HEK293 (cell line): ENCODE measurements at regions not wholly inside any gene's neighbourhood (a gene's known extent, or its start where the extent isn't known, plus 50 kb on each side); places are given as distances from the start of the nearest gene placed in this dataset.

Experiments
- CTCF ChIA-PET: fragments of 350-600 bp; formaldehyde crosslinking; extraction: SDS; loops from one replicate; lab custom pipeline; 2021; ENCODE audit warnings: antibody characterized with exemption; lab: Yijun Ruan, JAX
- POLR2A ChIA-PET: fragments of 300-600 bp; formaldehyde crosslinking; extraction: SDS; loops from one replicate; lab custom pipeline; 2020; ENCODE audit warnings: antibody characterized with exemption, inconsistent platforms; lab: Yijun Ruan, JAX
- H3K27ac ChIP-seq: fragments of 200-500 bp; sonication (Bioruptor generic); 2 replicates; pipeline ENCODE4 v1.5.1; 2014; ENCODE audit warnings: low read depth, low read length, control low read depth, inconsistent platforms; ENCODE audit errors: extremely low read depth
- H3K36me3 ChIP-seq, 2 experiments: fragments of 200-500 bp in 1 of 2; sonication (Bioruptor generic) in 1 of 2; 1 replicate in 1 of 2; 2 replicates in 1 of 2; pipeline ENCODE4 v1.5.1; 2014 to 2017; ENCODE audit warnings: inconsistent platforms in 2 of 2, low read length in 2 of 2; ENCODE audit not compliant: control insufficient read depth in 2 of 2, insufficient read depth in 1 of 2
- H3K4me1 ChIP-seq: fragments of 200-500 bp; sonication (Bioruptor generic); 2 replicates; pipeline ENCODE4 v1.5.1; 2014; ENCODE audit warnings: mild to moderate bottlenecking, low read length, inconsistent platforms; ENCODE audit not compliant: control insufficient read depth, insufficient read depth
- H3K4me3 ChIP-seq: 2 replicates; pipeline ENCODE4 v1.5.1; 2011; ENCODE audit warnings: low read depth, mild to moderate bottlenecking, control low read depth, low read length, moderate library complexity
- H3K9me3 ChIP-seq: fragments of 200-500 bp; sonication (Bioruptor generic); 2 replicates; pipeline ENCODE4 v1.5.1; 2014; ENCODE audit warnings: low read depth, low read length, inconsistent platforms; ENCODE audit not compliant: control insufficient read depth, insufficient read depth
- KLF1 ChIP-seq: fragments of 450-650 bp; formaldehyde crosslinking; IDR thresholded peaks from 2 replicates; pipeline ENCODE4 v1.5.1; 2016; ENCODE audit warnings: missing biosample characterization, missing genetic modification characterization
- KLF8 ChIP-seq: fragments of 450-650 bp; formaldehyde crosslinking; IDR thresholded peaks from 2 replicates; pipeline ENCODE4 v1.5.1; 2016; ENCODE audit warnings: missing biosample characterization, missing genetic modification characterization
- PRDM1 ChIP-seq: fragments of 450-650 bp; formaldehyde crosslinking; IDR thresholded peaks from 2 replicates; pipeline ENCODE4; 2016; ENCODE audit warnings: missing biosample characterization, missing genetic modification characterization
- SP3 ChIP-seq: fragments of 450-650 bp; formaldehyde crosslinking; IDR thresholded peaks from 2 replicates; pipeline ENCODE4 v1.5.1; 2016; ENCODE audit warnings: missing biosample characterization, missing genetic modification characterization
- TRIM28 ChIP-seq: IDR thresholded peaks from 2 replicates; pipeline ENCODE4 v1.6.1; 2011; ENCODE audit warnings: low read length, control low read depth, borderline replicate concordance
- ZBTB20 ChIP-seq: fragments of 450-650 bp; formaldehyde crosslinking; IDR thresholded peaks from 2 replicates; pipeline ENCODE4 v1.5.1; 2016; ENCODE audit warnings: missing biosample characterization, missing genetic modification characterization
- ZFHX2 ChIP-seq: fragments of 450-650 bp; formaldehyde crosslinking; conservative IDR thresholded peaks from 2 replicates; pipeline ENCODE4 v1.5.1; 2016; ENCODE audit warnings: missing biosample characterization, missing genetic modification characterization
- ZNF140 ChIP-seq: fragments of 450-650 bp; formaldehyde crosslinking; IDR thresholded peaks from 2 replicates; pipeline ENCODE4 v1.5.1; 2016; ENCODE audit warnings: missing biosample characterization, missing genetic modification characterization
- ZNF18 ChIP-seq: fragments of 450-650 bp; formaldehyde crosslinking; IDR thresholded peaks from 2 replicates; pipeline ENCODE4 v1.5.1; 2016; ENCODE audit warnings: missing biosample characterization, missing genetic modification characterization
- ZNF341 ChIP-seq: fragments of 450-650 bp; formaldehyde crosslinking; IDR thresholded peaks from 2 replicates; pipeline ENCODE4; 2016; ENCODE audit warnings: low read depth, missing biosample characterization, missing genetic modification characterization
- ZNF366 ChIP-seq: fragments of 450-650 bp; formaldehyde crosslinking; conservative IDR thresholded peaks from 2 replicates; pipeline ENCODE4 v1.5.1; 2016; ENCODE audit warnings: missing biosample characterization, missing genetic modification characterization
- ZNF394 ChIP-seq: fragments of 450-650 bp; formaldehyde crosslinking; IDR thresholded peaks from 2 replicates; pipeline ENCODE4 v1.5.1; 2016; ENCODE audit warnings: missing biosample characterization, missing genetic modification characterization, mild to moderate bottlenecking, moderate library complexity, borderline replicate concordance
- ZNF48 ChIP-seq: fragments of 450-650 bp; formaldehyde crosslinking; IDR thresholded peaks from 2 replicates; pipeline ENCODE4 v1.5.1; 2016; ENCODE audit warnings: missing biosample characterization, missing genetic modification characterization
- ZNF518A ChIP-seq: fragments of 450-650 bp; formaldehyde crosslinking; conservative IDR thresholded peaks from 2 replicates; pipeline ENCODE4 v1.5.1; 2016; ENCODE audit warnings: low read depth, missing biosample characterization, missing genetic modification characterization
- ZNF600 ChIP-seq: fragments of 450-650 bp; formaldehyde crosslinking; IDR thresholded peaks from 2 replicates; pipeline ENCODE4 v1.5.1; 2016; ENCODE audit warnings: missing biosample characterization, missing genetic modification characterization
- ZNF623 ChIP-seq: fragments of 450-650 bp; formaldehyde crosslinking; IDR thresholded peaks from 2 replicates; pipeline ENCODE4 v1.5.1; 2016; ENCODE audit warnings: missing biosample characterization, missing genetic modification characterization
- ZNF670 ChIP-seq: fragments of 450-650 bp; formaldehyde crosslinking; IDR thresholded peaks from 2 replicates; pipeline ENCODE4 v1.5.1; 2016; ENCODE audit warnings: missing biosample characterization, missing genetic modification characterization, low read depth
- TF ChIP-seq, protein P1 (sequence below): fragments of 450-650 bp; formaldehyde crosslinking; IDR thresholded peaks from 2 replicates; pipeline ENCODE4 v1.5.1; 2017; ENCODE audit warnings: missing biosample characterization, missing genetic modification characterization
- TF ChIP-seq, protein P2 (sequence below): fragments of 450-650 bp; IDR thresholded peaks from 2 replicates; pipeline ENCODE4 v1.5.1; 2018; ENCODE audit warnings: missing biosample characterization, missing genetic modification characterization
- TF ChIP-seq, protein P3 (sequence below): fragments of 450-650 bp; formaldehyde crosslinking; IDR thresholded peaks from 2 replicates; pipeline ENCODE4 v1.5.1; 2017; ENCODE audit warnings: missing biosample characterization, missing genetic modification characterization

DNA sequence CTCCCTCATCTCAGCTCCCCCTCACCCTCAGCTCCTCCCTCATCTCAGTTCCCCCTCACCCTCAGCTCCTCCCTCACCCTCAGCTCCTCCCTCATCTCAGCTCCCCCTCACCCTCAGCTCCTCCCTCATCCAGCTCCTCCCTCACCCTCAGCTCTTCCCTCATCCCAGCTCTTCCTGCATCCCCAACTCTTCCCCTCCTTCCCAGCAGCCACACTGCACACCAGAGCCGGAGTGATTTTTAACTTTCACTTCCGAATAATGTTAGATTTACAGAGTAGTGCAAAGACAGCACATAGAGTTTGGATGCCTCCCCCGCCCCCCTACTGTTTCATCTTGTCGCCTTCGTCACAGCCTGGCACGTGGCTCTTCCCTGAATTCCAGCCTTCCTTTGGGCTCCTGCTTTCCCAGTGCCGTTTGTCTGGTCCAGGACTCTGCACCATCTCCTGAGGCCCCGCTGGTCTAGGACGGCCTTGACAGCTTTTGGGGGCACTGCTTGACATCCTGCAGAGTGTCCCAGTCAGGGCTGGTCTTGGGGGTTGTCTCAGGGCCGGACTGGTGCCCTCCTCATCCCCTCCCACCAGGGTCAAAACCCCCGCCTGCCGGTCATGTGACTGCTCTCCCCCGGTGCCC, 110.2 kb downstream of the FAM53A start:
- Histone ChIP-seq H3K9me3 (no peaks in the 10 kb centered on the region), H3K4me1 (0 out of 2 replicates have a peak, but pooled peaks cover 2% of the 10 kb centered on the region), H3K27ac (no peak overlapping the region), H3K4me3 (no peak overlapping the region), H3K36me3 (no peaks in the 10 kb centered on the region)
- POLR2A ChIA-PET = no interaction called here
- CTCF ChIA-PET = interaction anchor here (1.1 kb wide), 1 partner anchor 25 kb away, joined by 5 read pairs; no protein-coding TSS in a partner anchor
- no peak for TF ChIP-seq ZNF140 (tag by site-specific recombination)
- peak; percentile 65 for TF ChIP-seq ZNF341

- Histone ChIP-seq H3K9me3 (no peaks in the 10 kb centered on the region), H3K4me3 (no peak overlapping the region), H3K27ac (no peak overlapping the region), H3K4me1 (0 out of 2 replicates have a peak, but pooled peaks cover 2% of the 10 kb centered on the region), H3K36me3 (no peaks in the 10 kb centered on the region)
- ChIA-PET CTCF (interaction anchor here (0.6 to 1.1 kb wide), 2 partner anchors 8 to 24 kb away, joined by 3 to 5 read pairs; no protein-coding TSS in a partner anchor), POLR2A (no interaction called here)
- TF ChIP-seq PRDM1 (tag by site-specific recombination) = peak; percentile 100
- TF ChIP-seq, protein P1, sequence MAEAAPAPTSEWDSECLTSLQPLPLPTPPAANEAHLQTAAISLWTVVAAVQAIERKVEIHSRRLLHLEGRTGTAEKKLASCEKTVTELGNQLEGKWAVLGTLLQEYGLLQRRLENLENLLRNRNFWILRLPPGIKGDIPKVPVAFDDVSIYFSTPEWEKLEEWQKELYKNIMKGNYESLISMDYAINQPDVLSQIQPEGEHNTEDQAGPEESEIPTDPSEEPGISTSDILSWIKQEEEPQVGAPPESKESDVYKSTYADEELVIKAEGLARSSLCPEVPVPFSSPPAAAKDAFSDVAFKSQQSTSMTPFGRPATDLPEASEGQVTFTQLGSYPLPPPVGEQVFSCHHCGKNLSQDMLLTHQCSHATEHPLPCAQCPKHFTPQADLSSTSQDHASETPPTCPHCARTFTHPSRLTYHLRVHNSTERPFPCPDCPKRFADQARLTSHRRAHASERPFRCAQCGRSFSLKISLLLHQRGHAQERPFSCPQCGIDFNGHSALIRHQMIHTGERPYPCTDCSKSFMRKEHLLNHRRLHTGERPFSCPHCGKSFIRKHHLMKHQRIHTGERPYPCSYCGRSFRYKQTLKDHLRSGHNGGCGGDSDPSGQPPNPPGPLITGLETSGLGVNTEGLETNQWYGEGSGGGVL = 0 out of 2 replicates have a peak, but pooled peaks have one; percentile 55
- TF ChIP-seq ZNF670 (tag by site-specific recombination) = no peak
- TF ChIP-seq, protein P2, sequence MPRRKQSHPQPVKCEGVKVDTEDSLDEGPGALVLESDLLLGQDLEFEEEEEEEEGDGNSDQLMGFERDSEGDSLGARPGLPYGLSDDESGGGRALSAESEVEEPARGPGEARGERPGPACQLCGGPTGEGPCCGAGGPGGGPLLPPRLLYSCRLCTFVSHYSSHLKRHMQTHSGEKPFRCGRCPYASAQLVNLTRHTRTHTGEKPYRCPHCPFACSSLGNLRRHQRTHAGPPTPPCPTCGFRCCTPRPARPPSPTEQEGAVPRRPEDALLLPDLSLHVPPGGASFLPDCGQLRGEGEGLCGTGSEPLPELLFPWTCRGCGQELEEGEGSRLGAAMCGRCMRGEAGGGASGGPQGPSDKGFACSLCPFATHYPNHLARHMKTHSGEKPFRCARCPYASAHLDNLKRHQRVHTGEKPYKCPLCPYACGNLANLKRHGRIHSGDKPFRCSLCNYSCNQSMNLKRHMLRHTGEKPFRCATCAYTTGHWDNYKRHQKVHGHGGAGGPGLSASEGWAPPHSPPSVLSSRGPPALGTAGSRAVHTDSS (tag by site-specific recombination) = no peak
- peak; percentile 100 for TF ChIP-seq ZNF394 (tag by site-specific recombination)
- TF ChIP-seq TRIM28 = no peak
- peak; percentile 65; the same call in 1 of the 2 replicates for TF ChIP-seq ZNF366 (tag by site-specific recombination)
- TF ChIP-seq ZNF18 (tag by site-specific recombination) = peak; percentile 99
- 0 out of 2 replicates have a peak, but pooled peaks have one; percentile 9 for TF ChIP-seq SP3 (tag by site-specific recombination)
- TF ChIP-seq ZNF518A (tag by site-specific recombination) = no peak
- no peak for TF ChIP-seq ZNF623 (tag by site-specific recombination)
- TF ChIP-seq, protein P3, sequence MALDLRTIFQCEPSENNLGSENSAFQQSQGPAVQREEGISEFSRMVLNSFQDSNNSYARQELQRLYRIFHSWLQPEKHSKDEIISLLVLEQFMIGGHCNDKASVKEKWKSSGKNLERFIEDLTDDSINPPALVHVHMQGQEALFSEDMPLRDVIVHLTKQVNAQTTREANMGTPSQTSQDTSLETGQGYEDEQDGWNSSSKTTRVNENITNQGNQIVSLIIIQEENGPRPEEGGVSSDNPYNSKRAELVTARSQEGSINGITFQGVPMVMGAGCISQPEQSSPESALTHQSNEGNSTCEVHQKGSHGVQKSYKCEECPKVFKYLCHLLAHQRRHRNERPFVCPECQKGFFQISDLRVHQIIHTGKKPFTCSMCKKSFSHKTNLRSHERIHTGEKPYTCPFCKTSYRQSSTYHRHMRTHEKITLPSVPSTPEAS (tag by site-specific recombination) = peak; percentile 64
- no peak; the same call in 1 of the 2 replicates for TF ChIP-seq ZBTB20 (tag by site-specific recombination)
- TF ChIP-seq KLF1 (tag by site-specific recombination) = 0 out of 2 replicates have a peak, but pooled peaks have one; percentile 24
- TF ChIP-seq KLF8 = peak; percentile 29; the same call in 1 of the 2 replicates
- TF ChIP-seq ZNF48 (tag by site-specific recombination) = no peak
- peak; percentile 73 for TF ChIP-seq ZFHX2 (tag by site-specific recombination)
- TF ChIP-seq ZNF600 (tag by site-specific recombination) = peak; percentile 57; the same call in 1 of the 2 replicates
Observed at GRCh38 chr4:1572964-1573720, 111.0 kb downstream of the FAM53A start.
